Caco-2 (cell line): ENCODE measurements at regions not wholly inside any gene's neighbourhood (a gene's known extent, or its start where the extent isn't known, plus 50 kb on each side); places are given as distances from the start of the nearest gene placed in this dataset.

Experiments
- BruUV-seq: library from RNA; stranded (reverse); fragments of 400-500 nt; replicated peaks from 2 replicates; lab custom pipeline; 2021; lab: Mats Ljungman, UMichigan
- CTCF ChIA-PET: fragments of 300-600 bp; sonication (Branson Sonifier 250); formaldehyde crosslinking; loops from one replicate; lab custom pipeline; 2022; ENCODE audit warnings: antibody characterized with exemption; lab: Charles Lee
- POLR2A ChIA-PET: fragments of 300-600 bp; sonication (Branson Sonifier 250); formaldehyde crosslinking; loops from one replicate; lab custom pipeline; 2022; ENCODE audit warnings: antibody characterized with exemption; lab: Charles Lee
- DNase-seq, 2 experiments: peaks; one replicate each; pipeline versions ENCODE4 v3.0.0 to v3.0.0-alpha.2; 2020 to 2022
- H3K27me3 ChIP-seq: replicated peaks from 2 replicates; pipeline ENCODE4 v1.6.0; 2011; ENCODE audit warnings: low read length; ENCODE audit not compliant: control insufficient read depth, insufficient read depth
- H3K36me3 ChIP-seq: 2 replicates; pipeline ENCODE4 v1.5.1; 2011; ENCODE audit warnings: low read length; ENCODE audit not compliant: control insufficient read depth, insufficient read depth
- H3K4me1 ChIP-seq: fragments of 250-450 bp; sonication (Bioruptor Pico); 2 replicates; pipeline ENCODE4 v1.5.1; 2020; ENCODE audit warnings: mild to moderate bottlenecking
- H3K4me3 ChIP-seq: 2 replicates; pipeline ENCODE4 v1.5.1; 2011; ENCODE audit warnings: low read depth, mild to moderate bottlenecking, control low read depth, low read length
- H3K9me3 ChIP-seq: fragments of 250-450 bp; sonication (Bioruptor Pico); 2 replicates; pipeline ENCODE4 v1.5.1; 2020; ENCODE audit warnings: mild to moderate bottlenecking, moderate library complexity
- H3K27ac Mint-ChIP-seq: one replicate; pipeline ENCODE4 v1.8.0; 2022; ENCODE audit warnings: mixed read lengths; ENCODE audit not compliant: unreplicated experiment
- H3K27me3 Mint-ChIP-seq: one replicate; pipeline ENCODE4 v1.8.0; 2022; ENCODE audit warnings: mixed read lengths; ENCODE audit not compliant: insufficient read depth, unreplicated experiment
- H3K36me3 Mint-ChIP-seq: one replicate; pipeline ENCODE4 v1.8.0; 2022; ENCODE audit warnings: mild to moderate bottlenecking, mixed read lengths; ENCODE audit not compliant: insufficient read depth, unreplicated experiment
- H3K4me1 Mint-ChIP-seq: one replicate; pipeline ENCODE4 v1.8.0; 2022; ENCODE audit warnings: low read depth, mixed read lengths; ENCODE audit not compliant: unreplicated experiment
- H3K4me3 Mint-ChIP-seq: one replicate; pipeline ENCODE4 v1.8.0; 2022; ENCODE audit warnings: mild to moderate bottlenecking, moderate library complexity, mixed read lengths; ENCODE audit not compliant: unreplicated experiment
- H3K9me3 Mint-ChIP-seq: one replicate; pipeline ENCODE4 v1.8.0; 2022; ENCODE audit warnings: mixed read lengths; ENCODE audit not compliant: unreplicated experiment
- intact Hi-C: fragments of 100-400 bp; cut with micrococcal nuclease; formaldehyde crosslinking; loops from one replicate; pipeline ENCODE4 v1.10.0; 2022; ENCODE audit not compliant: unreplicated experiment
- TF ChIP-seq, protein P1 (sequence below), 2 experiments: fragments of 200-600 bp in 1 of 2; IDR thresholded peaks; 1 replicate in 1 of 2; 2 replicates in 1 of 2; pipeline versions ENCODE4 v1.5.1 to v1.8.0; 2011 to 2022; ENCODE audit warnings: antibody characterized with exemption in 1 of 2, control low read depth in 1 of 2, inconsistent platforms in 1 of 2, low read depth in 1 of 2, low read length in 1 of 2, mild to moderate bottlenecking in 1 of 2, moderate library complexity in 1 of 2; ENCODE audit not compliant: insufficient read depth in 1 of 2, severe bottlenecking in 1 of 2, unreplicated experiment in 1 of 2

DNA sequence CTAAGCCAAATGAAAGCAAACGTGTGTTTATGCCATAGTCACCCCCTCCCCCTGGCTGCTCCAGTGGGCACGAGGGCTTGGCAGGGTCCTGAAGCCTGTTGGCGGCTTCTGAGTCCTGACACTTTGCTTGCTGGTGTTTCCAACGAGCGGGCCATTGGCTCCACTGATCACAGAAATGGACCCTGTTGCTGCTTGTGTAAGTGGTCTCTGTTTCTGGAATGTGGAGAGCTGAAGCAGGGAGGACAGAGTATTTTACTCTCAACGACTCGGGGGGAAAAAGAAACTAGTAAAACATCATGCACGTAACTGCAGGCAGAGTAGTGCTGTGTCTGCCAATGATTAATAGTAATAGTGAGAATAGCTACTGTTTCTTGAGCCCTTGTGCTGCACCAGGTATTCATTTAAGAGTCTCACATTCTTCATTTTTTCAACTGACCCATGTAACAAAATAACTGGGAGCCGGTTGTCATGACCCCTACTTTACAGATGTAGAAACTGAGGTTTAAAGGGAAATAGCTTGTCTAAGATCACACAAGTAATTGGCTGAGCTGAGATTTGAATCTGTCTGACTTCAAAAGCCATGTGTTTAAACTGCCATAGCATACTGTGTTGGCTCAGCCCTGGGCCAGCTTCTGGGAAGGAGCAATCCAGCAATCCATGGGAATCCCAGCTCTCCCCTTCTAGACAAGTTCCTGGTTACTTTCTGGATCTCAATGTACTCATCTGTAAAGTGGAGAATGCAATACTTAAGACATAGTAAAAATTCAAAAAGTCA lies 526.7 kb downstream of the INSC start:
- H3K4me1 Mint-ChIP-seq: no peaks in the 10 kb centered on the region
- CTCF ChIA-PET: interaction anchor here (0.7 kb wide), 1 partner anchor 9 kb away, joined by 3 read pairs; no protein-coding TSS in a partner anchor
- no peak overlapping the region for H3K27ac Mint-ChIP-seq
- POLR2A ChIA-PET: no interaction called here
- BruUV-seq: no TSS peak
- Histone ChIP-seq H3K4me3 (no peak overlapping the region), H3K27me3 (no peaks in the 10 kb centered on the region), H3K9me3 (no peaks in the 10 kb centered on the region), H3K36me3 (no peaks in the 10 kb centered on the region), H3K4me1 (no peaks in the 10 kb centered on the region)
- no peak overlapping the region for H3K4me3 Mint-ChIP-seq
- intact Hi-C loops: no loop called here
- H3K9me3 Mint-ChIP-seq: no peaks in the 10 kb centered on the region
- peaks cover 5% of the 10 kb centered on the region for H3K36me3 Mint-ChIP-seq
- TF ChIP-seq, protein P1, sequence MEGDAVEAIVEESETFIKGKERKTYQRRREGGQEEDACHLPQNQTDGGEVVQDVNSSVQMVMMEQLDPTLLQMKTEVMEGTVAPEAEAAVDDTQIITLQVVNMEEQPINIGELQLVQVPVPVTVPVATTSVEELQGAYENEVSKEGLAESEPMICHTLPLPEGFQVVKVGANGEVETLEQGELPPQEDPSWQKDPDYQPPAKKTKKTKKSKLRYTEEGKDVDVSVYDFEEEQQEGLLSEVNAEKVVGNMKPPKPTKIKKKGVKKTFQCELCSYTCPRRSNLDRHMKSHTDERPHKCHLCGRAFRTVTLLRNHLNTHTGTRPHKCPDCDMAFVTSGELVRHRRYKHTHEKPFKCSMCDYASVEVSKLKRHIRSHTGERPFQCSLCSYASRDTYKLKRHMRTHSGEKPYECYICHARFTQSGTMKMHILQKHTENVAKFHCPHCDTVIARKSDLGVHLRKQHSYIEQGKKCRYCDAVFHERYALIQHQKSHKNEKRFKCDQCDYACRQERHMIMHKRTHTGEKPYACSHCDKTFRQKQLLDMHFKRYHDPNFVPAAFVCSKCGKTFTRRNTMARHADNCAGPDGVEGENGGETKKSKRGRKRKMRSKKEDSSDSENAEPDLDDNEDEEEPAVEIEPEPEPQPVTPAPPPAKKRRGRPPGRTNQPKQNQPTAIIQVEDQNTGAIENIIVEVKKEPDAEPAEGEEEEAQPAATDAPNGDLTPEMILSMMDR (IDR thresholded peaks at IDR 0.05; ENCODE audit: insufficient read depth in 1 of 2, low read depth in 1 of 2, low read length in 1 of 2, severe bottlenecking in 1 of 2, unreplicated experiment in 1 of 2): no peak
- DNase-seq: no peak
- peaks cover 5% of the 10 kb centered on the region for H3K27me3 Mint-ChIP-seq

- H3K36me3 Mint-ChIP-seq: peaks cover 5% of the 10 kb centered on the region
- intact Hi-C loops: no loop called here
Observed at GRCh38 chr11:15645201-15645600, 530.5 kb downstream of the INSC start.

DNA sequence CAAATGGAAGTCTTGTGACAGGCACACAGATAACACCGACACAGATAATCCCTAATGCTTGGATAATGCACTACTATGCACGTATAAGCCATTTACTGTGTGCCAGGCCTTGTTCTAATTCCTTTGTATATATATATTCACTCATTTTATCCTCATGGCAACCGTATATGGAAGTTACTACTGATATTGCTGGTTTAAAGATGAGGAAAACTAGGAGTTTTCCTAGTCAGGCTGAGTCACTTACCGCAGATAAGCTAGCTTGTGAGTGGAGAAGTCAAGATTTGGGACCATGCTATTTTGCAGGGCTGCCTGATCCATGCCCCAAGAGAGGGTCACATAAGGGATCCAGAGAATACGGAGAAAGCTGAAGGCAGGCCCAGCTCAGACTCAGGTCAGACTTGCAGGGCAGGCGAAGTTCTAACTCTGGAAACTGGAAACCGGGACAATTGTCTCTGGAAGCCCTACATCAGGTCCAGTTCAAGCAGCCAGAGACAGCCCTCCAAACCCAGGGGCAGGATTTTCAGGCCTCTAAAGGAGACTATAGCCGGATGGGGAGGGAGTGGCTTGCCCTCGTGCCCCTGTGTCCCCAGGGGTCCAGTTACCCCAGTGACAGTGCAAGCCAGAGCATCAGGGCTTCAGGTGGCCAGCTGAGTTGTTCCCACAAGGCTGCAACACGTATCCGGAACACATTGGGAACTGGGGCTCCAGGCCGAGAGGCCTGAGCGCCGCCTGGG lies 534.8 kb downstream of the INSC start:
- H3K9me3 Mint-ChIP-seq: no peaks in the 10 kb centered on the region
- intact Hi-C loops: loop anchor here (1.0 to 5.0 kb wide), 7 partner anchors 53 to 963 kb away; no protein-coding TSS in a partner anchor
- H3K4me3 ChIP-seq: no peak overlapping the region
- H3K4me3 Mint-ChIP-seq: no peak overlapping the region
- no peak for DNase-seq
- peaks cover 16% of the 10 kb centered on the region for H3K4me1 Mint-ChIP-seq
- H3K27me3 ChIP-seq: no peaks in the 10 kb centered on the region
- TF ChIP-seq, protein P1 (IDR thresholded peaks at IDR 0.05; ENCODE audit: insufficient read depth in 1 of 2, low read depth in 1 of 2, low read length in 1 of 2, severe bottlenecking in 1 of 2, unreplicated experiment in 1 of 2): no peak
- no peaks in the 10 kb centered on the region for H3K9me3 ChIP-seq
- H3K36me3 ChIP-seq: no peaks in the 10 kb centered on the region
- no peak overlapping the region for H3K27ac Mint-ChIP-seq
- peaks cover 2% of the 10 kb centered on the region for H3K27me3 Mint-ChIP-seq
- BruUV-seq: no TSS peak
- CTCF ChIA-PET: interaction anchor here (0.8 to 1.3 kb wide), 7 partner anchors 8 to 964 kb away, joined by 3 to 8 read pairs (median 3); no protein-coding TSS in a partner anchor
- H3K4me1 ChIP-seq: peaks cover 29% of the 10 kb centered on the region
- H3K36me3 Mint-ChIP-seq: peaks cover 4% of the 10 kb centered on the region
- POLR2A ChIA-PET: interaction anchor here (1.3 kb wide), 1 partner anchor 964 kb away, joined by 3 read pairs; no protein-coding TSS in a partner anchor

More at GRCh38 chr11:15645201-15645600, 530.5 kb downstream of the INSC start:
- TF ChIP-seq, protein P1 (IDR thresholded peaks at IDR 0.05; ENCODE audit: insufficient read depth in 1 of 2, low read depth in 1 of 2, low read length in 1 of 2, severe bottlenecking in 1 of 2, unreplicated experiment in 1 of 2): no peak
- no peaks in the 10 kb centered on the region for H3K4me1 Mint-ChIP-seq
- Histone ChIP-seq H3K4me1 (peaks cover 5% of the 10 kb centered on the region), H3K27me3 (no peaks in the 10 kb centered on the region), H3K4me3 (no peak overlapping the region), H3K36me3 (no peaks in the 10 kb centered on the region), H3K9me3 (no peaks in the 10 kb centered on the region)
- ChIA-PET CTCF (interaction anchor here (0.9 kb wide), 1 partner anchor 318 kb away, joined by 3 read pairs; no protein-coding TSS in a partner anchor), POLR2A (no interaction called here)
- DNase-seq: no peak
- H3K9me3 Mint-ChIP-seq: no peaks in the 10 kb centered on the region
- no TSS peak for BruUV-seq
- no peak overlapping the region for H3K4me3 Mint-ChIP-seq
- H3K27me3 Mint-ChIP-seq: peaks cover 2% of the 10 kb centered on the region
- no peak overlapping the region for H3K27ac Mint-ChIP-seq
